Hippocampal formation (tissue), 2 donors: ENCODE measurements at regions not wholly inside any gene's neighbourhood (a gene's known extent, or its start where the extent isn't known, plus 50 kb on each side); places are given as distances from the start of the nearest gene placed in this dataset.
"Not testable (repeated sequence)": the region's sequence is repeated elsewhere in the genome, so short reads cannot be mapped to it uniquely, and the experiment has no call there.

Source experiments
- DNase-seq, 2 donors: peaks; one replicate each; lab custom pipeline; 2025; lab: John Stamatoyannopoulos, UW

GRCh38 chr12:61590864-61591263 lies 669.3 kb upstream of the USP15 start:
- not testable (repeated sequence) for DNase-seq

- no peak for DNase-seq
Measured at GRCh38 chr12:61610143-61610542, 650.1 kb upstream of the USP15 start.

GRCh38 chr12:61629702-61630101 lies 630.5 kb upstream of the USP15 start:
- DNase-seq: no peak

- no peak for DNase-seq
Measured at GRCh38 chr12:61646639-61647038, 613.6 kb upstream of the USP15 start.

GRCh38 chr12:61647566-61647965 lies 612.6 kb upstream of the USP15 start:
- no peak for DNase-seq

GRCh38 chr12:61652265-61652664 lies 607.9 kb upstream of the USP15 start:
- DNase-seq: no peak

- no peak for DNase-seq
Measured at GRCh38 chr12:61654698-61655097, 605.5 kb upstream of the USP15 start.

- DNase-seq: no peak
Measured at GRCh38 chr12:61655241-61655640, 605.0 kb upstream of the USP15 start.

GRCh38 chr12:61667676-61668075 lies 592.5 kb upstream of the USP15 start:
- DNase-seq: no peak

GRCh38 chr12:61676520-61676919 lies 583.7 kb upstream of the USP15 start:
- DNase-seq: no peak

GRCh38 chr12:61687407-61687806 lies 572.8 kb upstream of the USP15 start:
- DNase-seq: no peak

GRCh38 chr12:61694214-61694613 lies 566.0 kb upstream of the USP15 start:
- DNase-seq: no peak

GRCh38 chr12:61701471-61701870 lies 558.7 kb upstream of the USP15 start:
- no peak for DNase-seq

GRCh38 chr12:61706783-61707182 lies 553.4 kb upstream of the USP15 start:
- no peak for DNase-seq

GRCh38 chr12:61713121-61713520 lies 547.1 kb upstream of the USP15 start:
- DNase-seq: no peak

- peak in 1 of 2 donors; percentile 19 for DNase-seq
Measured at GRCh38 chr12:61717986-61718385, 542.2 kb upstream of the USP15 start.

- no peak for DNase-seq
Measured at GRCh38 chr12:61739925-61740324, 520.3 kb upstream of the USP15 start.

GRCh38 chr12:61750604-61751003 lies 509.6 kb upstream of the USP15 start:
- no peak for DNase-seq

- DNase-seq: no peak
Measured at GRCh38 chr12:61754214-61754613, 506.0 kb upstream of the USP15 start.

- DNase-seq: no peak
Measured at GRCh38 chr12:61757831-61758505, 502.2 kb upstream of the USP15 start.

GRCh38 chr12:61758661-61759060 lies 501.5 kb upstream of the USP15 start:
- DNase-seq: no peak

GRCh38 chr12:61765926-61766325 lies 494.3 kb upstream of the USP15 start:
- DNase-seq: no peak

- no peak for DNase-seq
Measured at GRCh38 chr12:61780435-61780834, 479.8 kb upstream of the USP15 start.

GRCh38 chr12:61781021-61781581 lies 479.1 kb upstream of the USP15 start:
- no peak for DNase-seq
